ENCODE measurements at regions not wholly inside any gene's neighbourhood (a gene's known extent, or its start where the extent isn't known, plus 50 kb on each side); places are given as distances from the start of the nearest gene placed in this dataset.
"Not testable (repeated sequence)": the region's sequence is repeated elsewhere in the genome, so short reads cannot be mapped to it uniquely, and the experiment has no call there.

DNA sequence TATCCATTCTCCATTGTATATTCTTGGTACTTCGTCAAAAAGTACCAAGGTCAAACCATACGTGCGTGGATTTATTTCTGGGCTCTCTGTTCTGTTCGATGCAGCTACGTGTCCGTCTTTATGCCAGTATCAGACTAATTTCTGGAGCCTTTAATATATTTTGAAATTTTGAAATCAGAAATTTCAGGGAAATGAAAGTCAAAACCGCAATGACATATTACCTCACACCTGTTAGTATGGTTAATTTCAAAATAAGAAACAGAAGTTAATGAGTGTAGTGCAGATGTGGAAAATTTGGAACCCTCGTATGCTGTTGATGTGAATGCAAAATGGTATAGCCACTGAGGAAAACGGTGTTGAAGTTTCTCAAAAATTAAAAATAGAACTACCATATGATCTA lies 156.1 kb upstream of the TRIB2 start:
- WGBS, 3 donors, result 90 to 95% (median 92%) methylated on average over 9 of the region's 9 CpGs
- Histone ChIP-seq H3K36me3 (ENCODE audit: control insufficient read depth in 3 of 3, insufficient read depth in 2 of 3, low read depth in 1 of 3, low read length in 3 of 3) (no peaks in the 10 kb centered on the region), H3K27me3 (ENCODE audit: control insufficient read depth in 3 of 3, insufficient read depth in 3 of 3, low read length in 3 of 3) (no peaks in the 10 kb centered on the region), H3K4me3 (ENCODE audit: low read depth in 1 of 3, low read length in 3 of 3) (no peak overlapping the region), H3K27ac (ENCODE audit: low read depth in 1 of 3, low read length in 2 of 3) (no peak overlapping the region), H3K9me3 (ENCODE audit: control insufficient read depth in 2 of 2, insufficient read depth in 1 of 2, low read depth in 1 of 2, low read length in 1 of 2) (no peaks in the 10 kb centered on the region), H3K4me1 (ENCODE audit: control insufficient read depth in 3 of 3, insufficient read depth in 2 of 3, low read depth in 1 of 3, low read length in 2 of 3) (peaks cover 0 to under 1% (median 0%) of the 10 kb centered on the region in 3 donors)
- no peak for FAIRE-seq
- DNase-seq, result no peak

DNA sequence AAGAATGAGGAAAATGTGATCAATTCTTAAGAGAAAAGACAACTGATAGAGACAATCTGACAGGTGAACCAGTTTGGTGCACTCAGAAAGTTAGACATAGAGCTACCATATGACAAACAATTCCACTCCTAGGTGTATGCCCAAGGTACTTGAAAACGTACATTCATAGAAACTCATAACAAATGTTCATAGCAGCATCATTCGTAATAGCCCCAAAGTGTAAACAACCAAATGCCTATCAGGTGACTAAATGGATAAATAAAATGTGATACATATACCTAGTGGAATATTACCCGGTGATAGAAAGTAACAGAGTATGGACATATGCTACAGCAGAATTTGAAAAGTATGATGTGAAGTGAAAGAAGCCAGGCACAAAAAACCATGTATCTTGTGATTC lies 149.3 kb upstream of the TRIB2 start:
- Histone ChIP-seq H3K27ac (ENCODE audit: low read depth in 1 of 3, low read length in 2 of 3) (no peak overlapping the region), H3K36me3 (ENCODE audit: control insufficient read depth in 3 of 3, insufficient read depth in 2 of 3, low read depth in 1 of 3, low read length in 3 of 3) (no peaks in the 10 kb centered on the region), H3K4me1 (ENCODE audit: control insufficient read depth in 3 of 3, insufficient read depth in 2 of 3, low read depth in 1 of 3, low read length in 2 of 3) (no peaks in the 10 kb centered on the region), H3K9me3 (ENCODE audit: control insufficient read depth in 2 of 2, insufficient read depth in 1 of 2, low read depth in 1 of 2, low read length in 1 of 2) (no peaks in the 10 kb centered on the region), H3K27me3 (ENCODE audit: control insufficient read depth in 3 of 3, insufficient read depth in 3 of 3, low read length in 3 of 3) (no peaks in the 10 kb centered on the region), H3K4me3 (ENCODE audit: low read depth in 1 of 3, low read length in 3 of 3) (no peak overlapping the region)
- FAIRE-seq, result no peak
- WGBS, 3 donors, result 72 to 84% (median 82%) methylated on average over 3 of the region's 3 CpGs
- DNase-seq, result no peak

DNA sequence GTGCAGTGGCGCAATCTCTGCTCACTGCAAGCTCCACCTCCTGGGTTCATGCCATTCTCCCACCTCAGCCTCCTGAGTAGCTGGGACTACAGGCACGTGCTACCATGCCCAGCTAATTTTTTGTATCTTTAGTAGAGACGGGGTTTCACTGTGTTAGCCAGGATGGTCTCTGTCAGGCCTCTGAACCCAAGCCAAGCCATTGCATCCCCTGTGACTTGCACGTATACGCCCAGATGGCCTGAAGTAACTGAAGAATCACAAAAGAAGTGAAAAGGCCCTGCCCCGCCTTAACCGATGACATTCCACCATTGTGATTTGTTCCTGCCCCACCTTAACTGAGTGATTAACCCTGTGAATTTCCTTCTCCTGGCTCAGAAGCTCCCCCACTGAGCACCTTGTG lies 147.2 kb upstream of the TRIB2 start:
- not testable (repeated sequence) for FAIRE-seq; H3K9me3 ChIP-seq (ENCODE audit: control insufficient read depth in 2 of 2, insufficient read depth in 1 of 2, low read depth in 1 of 2, low read length in 1 of 2); H3K27ac ChIP-seq (ENCODE audit: low read depth in 1 of 3, low read length in 2 of 3); H3K27me3 ChIP-seq (ENCODE audit: control insufficient read depth in 3 of 3, insufficient read depth in 3 of 3, low read length in 3 of 3); H3K4me1 ChIP-seq (ENCODE audit: control insufficient read depth in 3 of 3, insufficient read depth in 2 of 3, low read depth in 1 of 3, low read length in 2 of 3); H3K4me3 ChIP-seq (ENCODE audit: low read depth in 1 of 3, low read length in 3 of 3); DNase-seq; H3K36me3 ChIP-seq (ENCODE audit: control insufficient read depth in 3 of 3, insufficient read depth in 2 of 3, low read depth in 1 of 3, low read length in 3 of 3)
- 74 to 79% (median 77%) methylated on average over 5 to 7 of the region's 7 CpGs for WGBS, 3 donors

DNA sequence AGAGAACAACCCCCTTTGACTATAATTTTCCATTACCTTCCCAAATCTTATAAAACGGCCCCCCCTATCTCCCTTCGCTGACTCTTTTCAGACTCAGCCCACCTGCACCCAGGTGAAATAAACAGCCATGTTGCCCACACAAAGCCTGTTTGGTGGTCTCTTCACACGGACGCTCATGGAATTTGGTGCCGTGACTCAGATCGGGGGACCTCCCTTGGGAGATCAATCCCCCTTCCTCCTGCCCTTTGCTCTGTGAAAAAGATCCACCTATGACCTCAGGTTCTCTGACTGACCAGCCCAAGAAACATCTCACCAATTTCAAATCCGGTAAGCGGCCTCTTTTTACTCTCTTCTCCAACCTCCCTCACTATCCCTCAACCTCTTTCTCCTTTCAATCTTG lies 146.8 kb upstream of the TRIB2 start:
- 92 to 95% (median 95%) methylated on average over 8 of the region's 8 CpGs for WGBS, 3 donors
- H3K9me3 ChIP-seq (ENCODE audit: control insufficient read depth in 2 of 2, insufficient read depth in 1 of 2, low read depth in 1 of 2, low read length in 1 of 2); H3K27ac ChIP-seq (ENCODE audit: low read depth in 1 of 3, low read length in 2 of 3); H3K27me3 ChIP-seq (ENCODE audit: control insufficient read depth in 3 of 3, insufficient read depth in 3 of 3, low read length in 3 of 3); H3K4me3 ChIP-seq (ENCODE audit: low read depth in 1 of 3, low read length in 3 of 3); DNase-seq; FAIRE-seq; H3K36me3 ChIP-seq (ENCODE audit: control insufficient read depth in 3 of 3, insufficient read depth in 2 of 3, low read depth in 1 of 3, low read length in 3 of 3); H3K4me1 ChIP-seq (ENCODE audit: control insufficient read depth in 3 of 3, insufficient read depth in 2 of 3, low read depth in 1 of 3, low read length in 2 of 3): not testable (repeated sequence)

DNA sequence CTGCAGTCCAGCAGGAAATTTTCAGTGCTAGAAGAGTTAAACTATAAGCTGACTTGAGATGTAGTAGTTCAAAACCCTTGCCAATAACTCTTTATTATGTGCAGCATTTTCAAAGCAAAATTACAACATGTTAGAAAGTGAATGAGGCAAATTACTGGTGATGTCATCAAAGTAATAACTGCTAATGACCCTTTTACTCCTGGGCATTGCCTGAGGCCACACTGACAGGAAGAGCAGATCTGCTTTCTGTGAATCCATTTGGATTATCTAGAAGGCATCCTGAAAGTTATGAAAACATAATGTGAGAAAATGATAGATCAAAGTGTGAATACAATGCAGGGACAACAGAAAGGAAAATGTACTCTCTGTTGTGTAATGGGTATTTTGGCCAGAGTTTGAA lies 139.6 kb upstream of the TRIB2 start:
- FAIRE-seq (no peak), DNase-seq (no peak)
- no peaks in the 10 kb centered on the region for H3K36me3 ChIP-seq (ENCODE audit: control insufficient read depth in 3 of 3, insufficient read depth in 2 of 3, low read depth in 1 of 3, low read length in 3 of 3)
- no peaks in the 10 kb centered on the region for H3K27me3 ChIP-seq (ENCODE audit: control insufficient read depth in 3 of 3, insufficient read depth in 3 of 3, low read length in 3 of 3)
- no peak overlapping the region for H3K27ac ChIP-seq (ENCODE audit: low read depth in 1 of 3, low read length in 2 of 3)
- H3K4me1 ChIP-seq (ENCODE audit: control insufficient read depth in 3 of 3, insufficient read depth in 2 of 3, low read depth in 1 of 3, low read length in 2 of 3), result no peaks in the 10 kb centered on the region
- H3K9me3 ChIP-seq (ENCODE audit: control insufficient read depth in 2 of 2, insufficient read depth in 1 of 2, low read depth in 1 of 2, low read length in 1 of 2), result no peaks in the 10 kb centered on the region
- H3K4me3 ChIP-seq (ENCODE audit: low read depth in 1 of 3, low read length in 3 of 3), result no peak overlapping the region

DNA sequence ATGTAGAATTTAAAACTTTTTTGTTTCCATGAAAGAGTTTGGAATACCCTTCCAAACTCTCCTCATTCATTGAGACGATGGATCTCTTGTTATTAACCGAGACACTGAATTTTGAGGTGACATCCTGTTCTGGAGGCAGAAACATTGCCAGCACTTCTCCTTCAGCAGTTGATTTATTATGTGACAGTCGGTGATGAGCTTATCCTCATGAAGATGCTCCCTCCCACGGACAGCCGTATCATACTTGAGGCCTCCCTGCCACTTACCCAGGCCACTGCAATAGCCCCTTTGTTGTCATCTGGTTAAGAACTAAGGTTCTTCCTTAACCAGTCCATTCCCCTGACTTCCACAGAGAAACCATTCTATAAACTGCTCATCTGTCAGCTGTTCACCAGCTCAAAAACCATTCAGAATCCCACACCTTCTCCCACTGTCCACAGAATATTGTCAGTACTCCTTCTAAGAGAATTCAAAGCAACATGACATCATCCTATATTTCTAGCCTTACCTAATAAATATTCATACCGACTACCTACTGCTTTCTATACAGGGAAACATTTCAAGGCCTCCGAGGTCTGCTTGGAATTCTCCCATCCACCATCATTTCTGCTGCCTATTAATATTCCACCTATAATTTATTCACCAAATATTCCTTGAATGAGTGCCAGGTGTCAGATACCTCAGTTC lies 139.0 kb upstream of the TRIB2 start:
- no peaks in the 10 kb centered on the region for H3K27me3 ChIP-seq (ENCODE audit: control insufficient read depth in 3 of 3, insufficient read depth in 3 of 3, low read length in 3 of 3)
- H3K9me3 ChIP-seq (ENCODE audit: control insufficient read depth in 2 of 2, insufficient read depth in 1 of 2, low read depth in 1 of 2, low read length in 1 of 2), result no peaks in the 10 kb centered on the region
- FAIRE-seq (no peak), DNase-seq (no peak)
- no peak overlapping the region for H3K4me3 ChIP-seq (ENCODE audit: low read depth in 1 of 3, low read length in 3 of 3)
- no peaks in the 10 kb centered on the region for H3K36me3 ChIP-seq (ENCODE audit: control insufficient read depth in 3 of 3, insufficient read depth in 2 of 3, low read depth in 1 of 3, low read length in 3 of 3)
- H3K27ac ChIP-seq (ENCODE audit: low read depth in 1 of 3, low read length in 2 of 3), result no peak overlapping the region
- H3K4me1 ChIP-seq (ENCODE audit: control insufficient read depth in 3 of 3, insufficient read depth in 2 of 3, low read depth in 1 of 3, low read length in 2 of 3), result no peaks in the 10 kb centered on the region
- WGBS, 3 donors, result 89 to 94% (median 94%) methylated on average over 7 of the region's 7 CpGs

DNA sequence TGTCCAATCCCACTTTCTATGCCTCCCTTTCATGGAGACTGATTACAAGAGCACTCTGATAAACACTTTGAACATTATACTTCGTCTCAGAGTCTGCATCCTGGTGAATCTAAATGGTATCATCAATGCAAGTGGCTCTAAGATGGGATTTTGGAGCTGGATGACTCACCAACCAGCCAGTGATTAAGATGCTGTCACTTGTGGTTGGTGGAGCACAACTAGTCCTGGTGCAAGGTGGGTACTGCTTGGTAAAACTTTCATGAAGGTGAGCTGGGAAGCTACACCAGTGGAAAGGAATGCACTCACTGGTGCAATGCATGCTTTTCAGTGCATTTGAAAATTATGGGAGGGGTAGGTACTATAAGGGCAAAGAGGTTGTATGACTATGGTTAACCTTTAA lies 137.7 kb upstream of the TRIB2 start:
- no peak for FAIRE-seq
- no peak for DNase-seq
- Histone ChIP-seq H3K9me3 (ENCODE audit: control insufficient read depth in 2 of 2, insufficient read depth in 1 of 2, low read depth in 1 of 2, low read length in 1 of 2) (no peaks in the 10 kb centered on the region), H3K4me3 (ENCODE audit: low read depth in 1 of 3, low read length in 3 of 3) (no peak overlapping the region), H3K27me3 (ENCODE audit: control insufficient read depth in 3 of 3, insufficient read depth in 3 of 3, low read length in 3 of 3) (no peaks in the 10 kb centered on the region), H3K27ac (ENCODE audit: low read depth in 1 of 3, low read length in 2 of 3) (no peak overlapping the region), H3K4me1 (ENCODE audit: control insufficient read depth in 3 of 3, insufficient read depth in 2 of 3, low read depth in 1 of 3, low read length in 2 of 3) (no peaks in the 10 kb centered on the region), H3K36me3 (ENCODE audit: control insufficient read depth in 3 of 3, insufficient read depth in 2 of 3, low read depth in 1 of 3, low read length in 3 of 3) (no peaks in the 10 kb centered on the region)
- WGBS, 3 donors, result 76 to 84% (median 81%) methylated on average over 1 of the region's 1 CpG

DNA sequence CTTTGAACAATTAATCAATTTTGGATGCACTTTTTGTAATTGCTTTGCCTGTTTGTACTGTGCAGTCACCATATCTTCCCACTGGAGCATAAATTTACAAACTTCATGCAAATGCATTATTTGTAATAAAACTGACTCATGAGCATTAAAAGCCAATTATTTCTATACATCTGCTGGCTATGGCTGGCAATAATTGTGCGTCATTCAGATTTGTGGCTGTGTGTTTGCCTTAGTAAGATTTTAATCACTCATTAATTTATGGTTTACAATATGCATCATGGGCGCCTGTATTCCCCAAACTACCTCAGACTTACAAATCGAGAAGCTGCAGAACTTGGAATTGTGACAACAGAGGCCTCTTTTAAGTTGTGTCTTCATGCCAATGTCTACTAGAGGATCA lies 132.4 kb upstream of the TRIB2 start:
- DNase-seq (no peak), FAIRE-seq (no peak)
- no peak overlapping the region for H3K27ac ChIP-seq (ENCODE audit: low read depth in 1 of 3, low read length in 2 of 3)
- peaks cover 0 to 7% (median 0%) of the 10 kb centered on the region in 3 donors for H3K4me1 ChIP-seq (ENCODE audit: control insufficient read depth in 3 of 3, insufficient read depth in 2 of 3, low read depth in 1 of 3, low read length in 2 of 3)
- H3K9me3 ChIP-seq (ENCODE audit: control insufficient read depth in 2 of 2, insufficient read depth in 1 of 2, low read depth in 1 of 2, low read length in 1 of 2), result no peaks in the 10 kb centered on the region
- 84 to 93% (median 91%) methylated on average over 3 of the region's 3 CpGs for WGBS, 3 donors
- no peaks in the 10 kb centered on the region for H3K36me3 ChIP-seq (ENCODE audit: control insufficient read depth in 3 of 3, insufficient read depth in 2 of 3, low read depth in 1 of 3, low read length in 3 of 3)
- H3K4me3 ChIP-seq (ENCODE audit: low read depth in 1 of 3, low read length in 3 of 3), result no peak overlapping the region
- H3K27me3 ChIP-seq (ENCODE audit: control insufficient read depth in 3 of 3, insufficient read depth in 3 of 3, low read length in 3 of 3), result no peaks in the 10 kb centered on the region

DNA sequence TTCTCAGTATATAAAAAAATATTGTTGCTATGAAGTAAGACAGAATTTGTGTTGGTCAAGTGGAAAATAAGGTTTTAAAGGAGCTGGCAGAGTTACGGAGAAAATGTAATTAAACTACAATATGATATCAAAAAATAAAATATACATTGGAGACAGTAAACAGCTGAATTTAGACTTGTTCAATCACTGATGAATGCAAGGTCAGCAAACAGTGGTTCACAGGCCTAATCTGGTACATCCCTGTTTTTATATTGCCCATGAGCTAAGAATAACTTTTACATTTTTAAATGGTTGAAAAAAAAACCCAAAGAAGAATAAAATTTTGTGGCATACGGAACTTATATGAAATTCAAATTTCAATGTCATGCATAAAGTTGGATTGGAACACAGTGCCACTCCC lies 131.0 kb upstream of the TRIB2 start:
- no peaks in the 10 kb centered on the region for H3K27me3 ChIP-seq (ENCODE audit: control insufficient read depth in 3 of 3, insufficient read depth in 3 of 3, low read length in 3 of 3)
- H3K9me3 ChIP-seq (ENCODE audit: control insufficient read depth in 2 of 2, insufficient read depth in 1 of 2, low read depth in 1 of 2, low read length in 1 of 2), result no peaks in the 10 kb centered on the region
- 94 to 98% (median 95%) methylated on average over 2 of the region's 2 CpGs for WGBS, 3 donors
- H3K27ac ChIP-seq (ENCODE audit: low read depth in 1 of 3, low read length in 2 of 3), result no peak overlapping the region
- H3K4me3 ChIP-seq (ENCODE audit: low read depth in 1 of 3, low read length in 3 of 3), result no peak overlapping the region
- no peaks in the 10 kb centered on the region for H3K36me3 ChIP-seq (ENCODE audit: control insufficient read depth in 3 of 3, insufficient read depth in 2 of 3, low read depth in 1 of 3, low read length in 3 of 3)
- FAIRE-seq (no peak), DNase-seq (no peak)
- peaks cover 0 to 7% (median 0%) of the 10 kb centered on the region in 3 donors for H3K4me1 ChIP-seq (ENCODE audit: control insufficient read depth in 3 of 3, insufficient read depth in 2 of 3, low read depth in 1 of 3, low read length in 2 of 3)
